Neural crest cell (in vitro differentiated cells): ENCODE measurements at regions not wholly inside any gene's neighbourhood (a gene's known extent, or its start where the extent isn't known, plus 50 kb on each side); places are given as distances from the start of the nearest gene placed in this dataset.

ENCODE experiments used
- DNase-seq: peaks from one replicate; pipeline ENCODE4 v3.0.0; 2021; ENCODE audit warnings: low read depth, mixed read lengths, low spot score
- H3K27ac Mint-ChIP-seq: one replicate; pipeline ENCODE4 v1.8.0; 2021; ENCODE audit warnings: mild to moderate bottlenecking, mixed read lengths; ENCODE audit not compliant: unreplicated experiment
- H3K27me3 Mint-ChIP-seq: 2 replicates; pipeline ENCODE4 v1.8.0; 2021; ENCODE audit warnings: low read depth, mild to moderate bottlenecking, mixed read lengths
- H3K36me3 Mint-ChIP-seq: 2 replicates; pipeline ENCODE4 v1.8.0; 2021; ENCODE audit warnings: low read depth, mild to moderate bottlenecking, mixed read lengths
- H3K4me1 Mint-ChIP-seq: 2 replicates; pipeline ENCODE4 v1.8.0; 2021; ENCODE audit warnings: mixed read lengths
- H3K4me3 Mint-ChIP-seq: one replicate; pipeline ENCODE4 v1.8.0; 2021; ENCODE audit warnings: mild to moderate bottlenecking, mixed read lengths
- H3K9me3 Mint-ChIP-seq: 2 replicates; pipeline ENCODE4 v1.8.0; 2021; ENCODE audit warnings: mixed read lengths
- TF ChIP-seq, protein P1 (sequence below): fragments of 200-600 bp; sonication (generic); conservative IDR thresholded peaks from 2 replicates; pipeline ENCODE4 v1.5.0; 2021; ENCODE audit warnings: antibody characterized with exemption, mild to moderate bottlenecking

DNA sequence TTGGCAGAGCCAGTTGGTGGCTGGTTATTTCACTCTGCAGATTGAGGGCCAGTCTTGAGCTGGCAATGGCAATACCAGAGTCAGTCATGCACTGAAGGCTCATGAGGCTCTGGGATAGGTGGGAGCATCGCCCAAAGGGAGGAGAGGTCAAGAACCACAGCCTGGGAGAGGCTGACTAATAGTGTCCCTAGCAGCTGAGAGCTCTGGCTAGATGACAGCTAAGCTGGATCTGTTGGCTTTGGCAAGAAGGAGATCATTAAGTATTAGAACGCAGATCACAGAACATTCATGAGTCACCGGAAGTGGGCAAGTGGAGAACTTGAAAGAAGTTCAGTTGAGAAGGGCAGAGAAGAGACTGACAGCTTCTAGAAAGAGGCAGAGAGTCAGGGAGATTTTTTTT, 521.1 kb downstream of the NR2F2 start:
- H3K27ac Mint-ChIP-seq: no peak overlapping the region
- no peaks in the 10 kb centered on the region for H3K4me1 Mint-ChIP-seq
- H3K4me3 Mint-ChIP-seq: no peak overlapping the region
- H3K36me3 Mint-ChIP-seq: no peaks in the 10 kb centered on the region
- peaks cover 13% of the 10 kb centered on the region for H3K9me3 Mint-ChIP-seq
- DNase-seq: no peak
- TF ChIP-seq, protein P1, sequence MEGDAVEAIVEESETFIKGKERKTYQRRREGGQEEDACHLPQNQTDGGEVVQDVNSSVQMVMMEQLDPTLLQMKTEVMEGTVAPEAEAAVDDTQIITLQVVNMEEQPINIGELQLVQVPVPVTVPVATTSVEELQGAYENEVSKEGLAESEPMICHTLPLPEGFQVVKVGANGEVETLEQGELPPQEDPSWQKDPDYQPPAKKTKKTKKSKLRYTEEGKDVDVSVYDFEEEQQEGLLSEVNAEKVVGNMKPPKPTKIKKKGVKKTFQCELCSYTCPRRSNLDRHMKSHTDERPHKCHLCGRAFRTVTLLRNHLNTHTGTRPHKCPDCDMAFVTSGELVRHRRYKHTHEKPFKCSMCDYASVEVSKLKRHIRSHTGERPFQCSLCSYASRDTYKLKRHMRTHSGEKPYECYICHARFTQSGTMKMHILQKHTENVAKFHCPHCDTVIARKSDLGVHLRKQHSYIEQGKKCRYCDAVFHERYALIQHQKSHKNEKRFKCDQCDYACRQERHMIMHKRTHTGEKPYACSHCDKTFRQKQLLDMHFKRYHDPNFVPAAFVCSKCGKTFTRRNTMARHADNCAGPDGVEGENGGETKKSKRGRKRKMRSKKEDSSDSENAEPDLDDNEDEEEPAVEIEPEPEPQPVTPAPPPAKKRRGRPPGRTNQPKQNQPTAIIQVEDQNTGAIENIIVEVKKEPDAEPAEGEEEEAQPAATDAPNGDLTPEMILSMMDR: no peak
- no peaks in the 10 kb centered on the region for H3K27me3 Mint-ChIP-seq

DNA sequence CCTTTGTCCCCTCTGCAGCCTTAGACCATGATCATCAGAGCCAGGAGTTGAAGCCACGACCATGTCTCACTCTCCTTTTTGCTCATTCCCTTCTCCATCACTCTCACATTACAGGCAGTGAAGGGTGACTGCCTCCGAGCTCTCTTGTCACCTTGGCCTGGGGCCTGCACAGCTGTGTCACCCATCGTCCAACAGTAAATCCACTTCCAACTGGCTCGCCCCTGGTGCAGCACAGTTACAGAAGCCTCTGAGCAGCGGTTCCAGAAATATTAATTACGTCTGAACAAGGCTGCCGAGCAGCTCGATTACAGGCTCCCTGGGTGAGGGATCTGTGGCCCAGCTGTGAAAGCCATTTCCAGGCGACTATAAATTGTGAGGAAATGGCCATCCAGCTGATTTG, 528.2 kb downstream of the NR2F2 start:
- Mint-ChIP-seq H3K36me3 (no peaks in the 10 kb centered on the region), H3K4me3 (no peak overlapping the region), H3K9me3 (peaks cover 3% of the 10 kb centered on the region), H3K27me3 (no peaks in the 10 kb centered on the region), H3K4me1 (peaks cover 5% of the 10 kb centered on the region), H3K27ac (no peak overlapping the region)
- DNase-seq: no peak
- TF ChIP-seq, protein P1: no peak

DNA sequence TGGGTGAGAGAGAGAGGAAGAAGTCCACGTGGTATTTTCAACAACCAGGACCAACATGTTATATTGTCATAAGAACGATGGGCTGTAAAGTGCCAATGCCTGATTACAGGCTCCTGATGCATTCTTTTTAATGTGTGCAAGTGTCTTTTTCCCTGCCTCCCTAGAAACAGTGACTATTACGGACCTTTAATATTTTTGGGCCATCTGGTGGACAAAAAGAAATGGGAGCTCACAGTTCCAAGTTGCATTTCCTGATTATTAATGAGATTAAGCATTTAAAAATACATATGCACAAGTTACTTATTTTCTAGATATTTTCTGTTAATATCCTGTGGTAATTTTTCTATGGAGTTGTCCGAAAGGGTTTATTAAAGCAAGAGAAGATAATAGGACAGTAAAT, 530.2 kb downstream of the NR2F2 start:
- Mint-ChIP-seq H3K9me3 (no peaks in the 10 kb centered on the region), H3K27me3 (no peaks in the 10 kb centered on the region), H3K4me1 (peaks cover 12% of the 10 kb centered on the region), H3K36me3 (no peaks in the 10 kb centered on the region), H3K27ac (no peak overlapping the region), H3K4me3 (no peak overlapping the region)
- DNase-seq: no peak
- TF ChIP-seq, protein P1: no peak

DNA sequence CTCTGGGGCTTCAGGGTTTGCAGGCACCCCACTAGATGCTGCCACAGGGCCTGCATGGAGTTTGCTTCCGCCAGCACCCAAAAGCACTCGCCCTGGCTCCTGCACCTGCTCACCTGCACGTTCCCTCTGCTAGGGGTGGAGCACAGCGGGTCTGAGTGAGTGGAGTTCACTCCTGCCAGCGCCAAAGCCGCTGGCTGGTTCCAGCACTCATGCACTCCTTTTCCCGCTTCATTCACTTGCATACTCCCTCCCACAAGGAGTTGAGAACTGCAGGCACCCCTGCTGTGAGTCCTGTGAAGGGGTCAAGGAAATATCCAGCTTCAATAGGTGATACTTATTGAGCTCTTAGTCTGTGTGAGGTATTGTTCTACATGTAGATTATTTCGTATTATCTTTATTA, 537.5 kb downstream of the NR2F2 start:
- Mint-ChIP-seq H3K4me1 (peaks cover 53% of the 10 kb centered on the region), H3K27ac (no peak overlapping the region), H3K36me3 (peaks cover 6% of the 10 kb centered on the region), H3K9me3 (peaks cover 7% of the 10 kb centered on the region), H3K4me3 (no peak overlapping the region), H3K27me3 (no peaks in the 10 kb centered on the region)
- TF ChIP-seq, protein P1: no peak
- no peak for DNase-seq

DNA sequence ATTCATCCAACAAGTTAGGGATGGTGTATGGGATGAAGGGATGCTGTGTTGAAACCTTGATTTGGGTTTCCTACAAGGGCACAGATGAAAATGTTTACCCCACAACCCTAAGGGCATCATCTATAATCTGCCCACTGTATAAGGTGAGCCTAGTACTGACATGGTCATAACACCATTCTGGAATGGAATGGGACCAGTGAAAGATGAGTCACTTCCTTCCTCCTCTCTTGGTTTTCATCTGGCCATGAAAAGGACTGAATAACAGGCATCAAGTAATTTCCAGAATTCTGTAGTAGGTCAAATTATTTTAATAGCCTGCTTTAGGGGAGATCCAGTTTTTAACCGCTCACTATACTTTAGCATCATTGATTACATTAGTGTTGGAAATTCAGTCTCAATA, 538.6 kb downstream of the NR2F2 start:
- Mint-ChIP-seq H3K27ac (no peak overlapping the region), H3K36me3 (peaks cover 6% of the 10 kb centered on the region), H3K4me1 (peaks cover 45% of the 10 kb centered on the region), H3K27me3 (peaks cover 2% of the 10 kb centered on the region), H3K9me3 (peaks cover 7% of the 10 kb centered on the region), H3K4me3 (no peak overlapping the region)
- DNase-seq: no peak
- TF ChIP-seq, protein P1: no peak

DNA sequence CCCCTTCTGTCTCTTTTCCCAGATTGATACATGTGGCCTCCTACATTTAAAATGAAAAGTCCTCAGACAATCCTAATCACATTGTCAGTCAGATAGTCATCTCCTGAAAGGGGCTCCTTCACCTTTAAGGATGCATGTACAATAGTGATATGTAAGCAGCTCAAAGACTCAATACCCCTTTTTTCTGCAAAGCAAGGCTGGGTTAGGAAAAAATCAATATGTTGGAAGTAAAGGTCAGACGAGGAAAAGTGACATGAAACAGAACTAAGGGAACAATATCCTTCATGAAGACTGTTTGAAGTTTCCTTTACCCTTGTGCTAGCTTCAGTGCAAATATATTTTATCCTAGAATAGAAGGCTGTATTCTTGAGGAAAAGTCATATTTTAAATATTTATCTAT, 539.3 kb downstream of the NR2F2 start:
- Mint-ChIP-seq H3K36me3 (peaks cover 6% of the 10 kb centered on the region), H3K9me3 (peaks cover 7% of the 10 kb centered on the region), H3K27me3 (peaks cover 2% of the 10 kb centered on the region), H3K4me3 (no peak overlapping the region), H3K4me1 (peaks cover 40% of the 10 kb centered on the region), H3K27ac (no peak overlapping the region)
- TF ChIP-seq, protein P1: no peak
- no peak for DNase-seq
